Body of pancreas (tissue), 4 donors: ENCODE measurements at regions not wholly inside any gene's neighbourhood (a gene's known extent, or its start where the extent isn't known, plus 50 kb on each side); places are given as distances from the start of the nearest gene placed in this dataset.

Experiments
- CTCF ChIP-seq, 7 experiments: fragments of 450-650 bp in 4 of 7; fragments of 200-600 bp in 3 of 7; sonication (generic) in 3 of 7; IDR thresholded peaks; one replicate each; pipeline ENCODE4 v1.5.1; 2016 to 2019; ENCODE audit warnings: antibody characterized with exemption in 7 of 7
- POLR2A ChIP-seq, 3 donors: fragments of 450-650 bp; IDR thresholded peaks; one replicate each; pipeline ENCODE4 v1.6.1; 2016; ENCODE audit warnings: antibody characterized with exemption in 3 of 3, mild to moderate bottlenecking in 2 of 3

DNA sequence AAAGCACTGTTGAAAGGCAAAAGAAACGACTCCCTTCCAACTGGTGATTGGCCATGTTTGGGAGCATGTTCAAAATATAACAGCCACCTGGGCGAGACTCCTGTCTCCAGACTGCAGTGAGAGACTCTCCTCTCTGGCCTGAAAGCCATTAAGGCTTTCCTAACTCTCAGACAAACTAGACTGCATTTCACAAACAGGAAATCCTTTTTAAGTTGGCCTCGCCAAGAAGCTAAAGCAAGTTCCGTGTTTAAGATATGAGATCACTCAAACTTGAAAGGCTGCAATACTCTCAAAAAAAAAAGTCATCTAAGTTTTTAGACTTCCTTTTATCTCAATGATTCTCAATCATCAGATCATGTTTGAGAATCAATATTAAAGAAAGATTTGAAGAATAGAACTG, 117.0 kb downstream of the TFAP2A start:
- TF ChIP-seq CTCF (IDR thresholded peaks at IDR 0.05): no peak
- TF ChIP-seq POLR2A (IDR thresholded peaks at IDR 0.05): no peak
